GM12891 (cell line): ENCODE measurements at regions not wholly inside any gene's neighbourhood (a gene's known extent, or its start where the extent isn't known, plus 50 kb on each side); places are given as distances from the start of the nearest gene placed in this dataset.

Source experiments
- DNase-seq: peaks from one replicate; pipeline ENCODE4 v3.0.0; 2011; ENCODE audit warnings: low spot score; ENCODE audit not compliant: insufficient read length
- FAIRE-seq: peaks from 2 replicates; lab custom pipeline; 2011; peaks lifted over from hg19 to GRCh38; lab: Jason Lieb, UNC
- PAX5 ChIP-seq: IDR thresholded peaks from 2 replicates; pipeline ENCODE4 v1.6.1; 2011; ENCODE audit warnings: low read length, moderate library complexity, mild to moderate bottlenecking; ENCODE audit not compliant: insufficient read depth, severe bottlenecking
- POLR2A ChIP-seq: IDR thresholded peaks from 2 replicates; pipeline ENCODE4 v1.6.1; 2011; ENCODE audit warnings: low read depth, low read length, control low read depth
- POLR2AphosphoS5 ChIP-seq: IDR thresholded peaks from 2 replicates; pipeline ENCODE4 v1.6.1; 2011; ENCODE audit warnings: low read depth, low read length, control low read depth
- POU2F2 ChIP-seq: IDR thresholded peaks from 2 replicates; pipeline ENCODE4 v1.6.1; 2011; ENCODE audit warnings: low read depth, mild to moderate bottlenecking, control low read depth, low read length, moderate library complexity
- SPI1 ChIP-seq: IDR thresholded peaks from 2 replicates; pipeline ENCODE4 v1.6.1; 2011; ENCODE audit warnings: low read depth, low read length, control low read depth
- TAF1 ChIP-seq: IDR thresholded peaks from 2 replicates; pipeline ENCODE4 v1.6.1; 2011; ENCODE audit warnings: low read depth, low read length, control low read depth

DNA sequence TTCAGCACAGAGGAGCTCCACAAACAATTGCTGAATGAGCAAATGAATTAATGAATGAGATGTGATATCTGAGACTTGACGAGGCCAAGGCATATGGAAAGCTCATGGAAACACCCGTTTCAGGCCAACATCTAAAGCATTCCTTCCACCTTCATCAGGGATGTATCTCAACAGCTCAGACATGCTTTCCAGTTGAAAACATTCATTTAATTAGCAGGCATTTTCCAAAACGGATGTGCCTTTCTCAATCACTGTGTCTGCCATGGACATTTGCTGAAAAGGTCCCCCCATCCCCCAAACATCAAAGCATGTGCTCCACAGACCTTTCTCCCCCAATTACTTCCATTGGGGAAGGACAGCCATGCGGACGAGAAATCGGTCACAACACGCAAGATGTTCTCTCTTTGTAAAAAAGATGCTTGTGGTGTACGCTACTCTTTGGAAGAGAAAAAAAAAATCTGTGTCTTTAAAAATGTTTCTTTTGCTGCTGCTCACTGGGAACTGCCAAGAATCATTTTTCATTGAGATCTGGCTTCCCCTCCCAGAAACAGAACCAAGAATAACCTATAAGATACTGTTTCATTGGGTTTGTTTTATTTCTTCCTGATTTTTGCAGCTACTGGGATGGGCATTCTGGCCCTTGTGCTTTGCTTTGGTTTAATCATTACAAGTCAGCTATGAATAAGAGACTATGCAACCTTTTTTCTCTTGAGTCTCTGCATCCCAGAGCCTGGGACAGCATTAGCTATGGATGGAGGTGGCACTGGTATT is 528.2 kb downstream of the MED13L start:
- DNase-seq = no peak
- TF ChIP-seq TAF1 = no peak
- TF ChIP-seq PAX5 = no peak
- no peak for TF ChIP-seq POLR2A
- TF ChIP-seq POU2F2 = no peak
- no peak for TF ChIP-seq SPI1
- TF ChIP-seq POLR2AphosphoS5 = no peak
- no peak for FAIRE-seq

DNA sequence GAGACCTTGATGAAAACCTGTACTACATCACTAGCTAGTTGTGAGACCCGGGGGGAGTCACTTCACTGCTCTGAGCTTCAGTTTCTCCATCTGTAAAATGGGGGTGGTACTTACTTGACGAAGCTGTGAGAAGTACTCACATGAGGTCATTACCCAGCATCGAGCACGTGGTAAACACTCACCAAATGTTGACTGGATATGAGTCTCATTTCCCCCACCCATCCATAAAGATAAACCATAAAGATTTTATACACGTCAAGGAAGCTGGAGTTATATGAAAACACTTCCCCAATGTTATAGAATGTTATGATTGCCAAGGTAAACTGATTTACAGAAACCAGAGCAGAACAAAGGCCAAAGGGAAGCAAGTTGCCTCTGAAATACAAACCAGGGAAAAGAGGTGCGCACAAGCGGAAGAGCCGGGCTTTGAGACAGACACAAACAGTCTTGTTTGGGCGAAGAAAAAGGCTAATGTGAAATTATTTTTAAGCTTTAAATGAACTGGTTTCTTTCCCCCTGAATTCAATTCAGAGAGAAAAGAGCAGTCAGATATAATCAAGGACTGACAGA is 536.8 kb downstream of the MED13L start:
- TF ChIP-seq POLR2AphosphoS5 (no peak), PAX5 (no peak), TAF1 (no peak), POU2F2 (no peak), SPI1 (no peak), POLR2A (no peak)
- no peak for FAIRE-seq
- DNase-seq = no peak

DNA sequence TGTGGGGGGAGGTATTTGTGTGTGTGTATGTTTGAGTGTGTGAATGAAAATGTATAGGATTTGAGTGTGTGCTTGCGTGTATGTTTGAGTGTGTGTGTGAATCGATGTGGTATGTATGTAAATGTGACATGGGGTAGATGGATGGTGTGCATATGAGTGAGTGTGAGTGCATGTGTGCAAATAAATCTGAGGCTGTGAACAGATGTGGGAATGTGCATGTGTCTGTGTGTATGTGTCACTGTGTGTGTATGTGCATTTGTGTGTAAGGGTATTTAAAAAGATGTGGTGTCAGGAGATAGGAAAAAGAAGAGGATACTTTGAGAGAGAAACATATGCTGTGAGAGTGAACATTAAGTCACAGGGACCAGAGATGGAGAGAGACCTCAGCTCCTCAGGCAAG is 539.6 kb downstream of the MED13L start:
- FAIRE-seq (no peak), DNase-seq (no peak)
- TF ChIP-seq POLR2A (no peak), PAX5 (no peak), POU2F2 (no peak), SPI1 (no peak), POLR2AphosphoS5 (no peak), TAF1 (no peak)

DNA sequence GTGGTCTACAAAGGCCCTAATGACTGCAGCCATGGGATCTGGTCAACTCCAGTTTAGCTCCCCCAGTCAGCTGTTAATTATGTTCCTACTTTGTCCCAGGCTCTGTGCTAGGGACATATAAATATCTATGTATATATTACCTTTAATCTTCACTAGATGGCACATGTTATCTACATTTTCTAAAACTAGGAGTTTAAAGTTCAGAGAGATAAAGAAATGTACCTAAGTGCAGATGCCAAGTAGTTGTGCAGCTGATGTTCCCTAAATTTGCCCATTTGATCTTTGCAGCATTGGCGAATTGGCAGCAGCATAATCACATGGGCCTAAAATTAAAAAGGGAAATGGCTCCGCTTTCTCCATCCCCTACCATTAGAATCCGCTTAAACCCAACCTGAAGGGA is 541.1 kb downstream of the MED13L start:
- no peak for FAIRE-seq
- TF ChIP-seq PAX5 (no peak), POU2F2 (no peak), POLR2AphosphoS5 (no peak), SPI1 (no peak), TAF1 (no peak), POLR2A (no peak)
- no peak for DNase-seq

- DNase-seq = no peak
- TF ChIP-seq POU2F2 (no peak), TAF1 (no peak), POLR2AphosphoS5 (no peak), PAX5 (no peak), POLR2A (no peak), SPI1 (no peak)
- FAIRE-seq = no peak
Measured at GRCh38 chr12:115730975-115731541, 546.4 kb downstream of the MED13L start.

DNA sequence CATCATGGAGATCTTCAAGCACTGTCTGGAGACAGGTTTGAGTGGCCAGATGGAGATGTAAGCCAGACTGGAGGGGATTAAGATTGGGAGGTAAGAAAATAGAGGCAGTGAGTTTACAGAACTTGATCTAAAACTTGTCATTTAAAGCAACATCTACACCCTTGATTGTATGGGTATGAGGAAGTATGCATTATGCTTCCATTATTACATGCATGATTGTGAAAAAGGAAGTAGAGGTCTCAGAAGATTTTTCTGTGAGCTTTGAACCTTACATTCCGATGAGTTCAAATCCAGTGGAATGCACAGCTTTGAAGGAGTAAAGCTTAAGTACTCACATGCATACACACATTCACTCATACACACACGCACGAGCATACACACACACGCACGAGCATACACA is 550.8 kb downstream of the MED13L start:
- FAIRE-seq (no peak), DNase-seq (no peak)
- TF ChIP-seq TAF1 (no peak), POLR2AphosphoS5 (no peak)

DNA sequence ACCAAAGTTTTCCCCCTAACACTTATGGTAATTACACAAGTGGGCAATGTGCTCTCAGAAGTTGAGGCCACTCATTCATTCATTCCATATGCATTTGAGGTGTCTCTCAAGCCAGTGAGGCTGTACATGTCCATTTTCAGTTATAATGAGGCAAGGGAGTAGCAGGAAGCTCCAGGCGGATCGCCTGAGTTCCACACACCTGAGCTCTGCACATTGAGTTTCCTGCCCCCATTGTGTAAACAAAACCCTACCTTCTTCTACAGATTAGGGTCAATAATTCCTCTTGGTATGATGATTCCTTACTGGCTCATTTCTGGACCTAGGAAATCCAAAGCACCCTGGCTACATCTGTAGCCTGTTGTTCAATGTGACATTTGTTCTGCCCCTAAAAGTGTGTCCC is 555.3 kb downstream of the MED13L start:
- DNase-seq = no peak
- TF ChIP-seq SPI1 (no peak), POU2F2 (no peak), POLR2AphosphoS5 (no peak), POLR2A (no peak), PAX5 (no peak), TAF1 (no peak)
- no peak for FAIRE-seq

DNA sequence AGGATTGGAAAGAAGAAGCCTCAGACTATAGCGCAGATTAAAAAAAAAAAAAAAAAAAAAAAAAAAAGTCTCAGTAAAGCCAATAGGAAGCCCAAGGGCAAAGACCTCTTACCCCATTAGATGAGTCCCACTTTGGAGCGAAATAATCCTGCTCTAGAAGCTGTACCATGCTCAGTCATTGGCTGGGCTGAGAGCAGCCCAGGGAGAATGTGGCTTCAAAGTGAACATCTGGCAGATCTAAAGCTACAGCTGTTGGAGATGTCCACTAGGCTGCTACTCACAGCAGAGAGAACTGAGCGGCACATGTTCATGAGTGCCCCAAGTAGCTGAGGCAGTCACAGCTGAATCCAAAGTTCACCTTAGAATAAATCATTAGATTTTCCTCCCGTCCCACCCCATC is 560.9 kb downstream of the MED13L start:
- DNase-seq (no peak), FAIRE-seq (no peak)
- no peak for TF ChIP-seq PAX5
- TF ChIP-seq POLR2AphosphoS5 = no peak
- TF ChIP-seq POLR2A = no peak
- TF ChIP-seq TAF1 = no peak
- TF ChIP-seq SPI1 = no peak
- TF ChIP-seq POU2F2 = no peak

GRCh38 chr12:115712676-115713075 is 564.8 kb downstream of the MED13L start:
- FAIRE-seq = no peak
- no peak for DNase-seq
- TF ChIP-seq POLR2A (no peak), SPI1 (no peak), POU2F2 (no peak), PAX5 (no peak), TAF1 (no peak), POLR2AphosphoS5 (no peak)

- DNase-seq (no peak), FAIRE-seq (no peak)
- TF ChIP-seq SPI1 (no peak), PAX5 (no peak), TAF1 (no peak), POLR2AphosphoS5 (no peak), POLR2A (no peak), POU2F2 (no peak)
Measured at GRCh38 chr12:115710104-115710564, 567.4 kb downstream of the MED13L start.
